ENCODE measurements at regions not wholly inside any gene's neighbourhood (a gene's known extent, or its start where the extent isn't known, plus 50 kb on each side); places are given as distances from the start of the nearest gene placed in this dataset.

DNA sequence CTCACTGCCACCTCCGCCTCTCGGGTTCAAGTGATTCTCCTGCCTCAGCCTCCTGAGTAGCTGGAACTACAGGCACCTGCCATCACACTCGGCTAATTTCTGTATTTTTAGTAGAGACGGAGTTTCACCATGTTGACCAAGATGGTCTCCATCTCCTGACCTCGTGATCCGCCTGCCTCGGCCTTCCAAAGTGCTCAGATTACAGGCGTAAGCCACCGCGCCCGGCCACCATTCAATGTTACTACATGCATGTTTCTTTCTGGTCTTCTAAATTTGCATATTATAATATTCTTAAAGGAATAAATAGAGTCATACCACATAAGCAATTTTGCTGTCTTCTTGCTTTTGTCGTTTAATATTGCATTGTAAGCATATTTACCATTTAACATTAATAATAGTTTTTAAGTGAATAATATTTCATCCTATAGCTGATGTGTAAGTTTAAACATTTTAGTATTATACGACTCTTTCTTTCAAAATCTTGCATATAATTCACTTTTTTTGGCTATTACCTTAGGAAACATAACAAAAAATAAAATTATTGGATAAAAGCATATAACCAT is 1270.4 kb downstream of the ADGRL3 start:
- TF ChIP-seq HDAC2 (IDR thresholded peaks at IDR 0.05) (no peak), BACH1 (IDR thresholded peaks at IDR 0.05; ENCODE audit: borderline replicate concordance) (no peak), ESRRA (IDR thresholded peaks at IDR 0.05; ENCODE audit: low read length) (no peak), MXI1 (IDR thresholded peaks at IDR 0.05; ENCODE audit: low read depth, low read length) (no peak)
- TF ChIP-seq, protein P1, sequence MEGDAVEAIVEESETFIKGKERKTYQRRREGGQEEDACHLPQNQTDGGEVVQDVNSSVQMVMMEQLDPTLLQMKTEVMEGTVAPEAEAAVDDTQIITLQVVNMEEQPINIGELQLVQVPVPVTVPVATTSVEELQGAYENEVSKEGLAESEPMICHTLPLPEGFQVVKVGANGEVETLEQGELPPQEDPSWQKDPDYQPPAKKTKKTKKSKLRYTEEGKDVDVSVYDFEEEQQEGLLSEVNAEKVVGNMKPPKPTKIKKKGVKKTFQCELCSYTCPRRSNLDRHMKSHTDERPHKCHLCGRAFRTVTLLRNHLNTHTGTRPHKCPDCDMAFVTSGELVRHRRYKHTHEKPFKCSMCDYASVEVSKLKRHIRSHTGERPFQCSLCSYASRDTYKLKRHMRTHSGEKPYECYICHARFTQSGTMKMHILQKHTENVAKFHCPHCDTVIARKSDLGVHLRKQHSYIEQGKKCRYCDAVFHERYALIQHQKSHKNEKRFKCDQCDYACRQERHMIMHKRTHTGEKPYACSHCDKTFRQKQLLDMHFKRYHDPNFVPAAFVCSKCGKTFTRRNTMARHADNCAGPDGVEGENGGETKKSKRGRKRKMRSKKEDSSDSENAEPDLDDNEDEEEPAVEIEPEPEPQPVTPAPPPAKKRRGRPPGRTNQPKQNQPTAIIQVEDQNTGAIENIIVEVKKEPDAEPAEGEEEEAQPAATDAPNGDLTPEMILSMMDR (IDR thresholded peaks at IDR 0.05 in 2 of 3, conservative IDR thresholded peaks at IDR 0.05 in 1 of 3; ENCODE audit: control insufficient read depth in 2 of 3, extremely low read depth in 1 of 3, insufficient read depth in 1 of 3, low read depth in 3 of 3, low read length in 3 of 3) = no peak
- TF ChIP-seq, protein P2, sequence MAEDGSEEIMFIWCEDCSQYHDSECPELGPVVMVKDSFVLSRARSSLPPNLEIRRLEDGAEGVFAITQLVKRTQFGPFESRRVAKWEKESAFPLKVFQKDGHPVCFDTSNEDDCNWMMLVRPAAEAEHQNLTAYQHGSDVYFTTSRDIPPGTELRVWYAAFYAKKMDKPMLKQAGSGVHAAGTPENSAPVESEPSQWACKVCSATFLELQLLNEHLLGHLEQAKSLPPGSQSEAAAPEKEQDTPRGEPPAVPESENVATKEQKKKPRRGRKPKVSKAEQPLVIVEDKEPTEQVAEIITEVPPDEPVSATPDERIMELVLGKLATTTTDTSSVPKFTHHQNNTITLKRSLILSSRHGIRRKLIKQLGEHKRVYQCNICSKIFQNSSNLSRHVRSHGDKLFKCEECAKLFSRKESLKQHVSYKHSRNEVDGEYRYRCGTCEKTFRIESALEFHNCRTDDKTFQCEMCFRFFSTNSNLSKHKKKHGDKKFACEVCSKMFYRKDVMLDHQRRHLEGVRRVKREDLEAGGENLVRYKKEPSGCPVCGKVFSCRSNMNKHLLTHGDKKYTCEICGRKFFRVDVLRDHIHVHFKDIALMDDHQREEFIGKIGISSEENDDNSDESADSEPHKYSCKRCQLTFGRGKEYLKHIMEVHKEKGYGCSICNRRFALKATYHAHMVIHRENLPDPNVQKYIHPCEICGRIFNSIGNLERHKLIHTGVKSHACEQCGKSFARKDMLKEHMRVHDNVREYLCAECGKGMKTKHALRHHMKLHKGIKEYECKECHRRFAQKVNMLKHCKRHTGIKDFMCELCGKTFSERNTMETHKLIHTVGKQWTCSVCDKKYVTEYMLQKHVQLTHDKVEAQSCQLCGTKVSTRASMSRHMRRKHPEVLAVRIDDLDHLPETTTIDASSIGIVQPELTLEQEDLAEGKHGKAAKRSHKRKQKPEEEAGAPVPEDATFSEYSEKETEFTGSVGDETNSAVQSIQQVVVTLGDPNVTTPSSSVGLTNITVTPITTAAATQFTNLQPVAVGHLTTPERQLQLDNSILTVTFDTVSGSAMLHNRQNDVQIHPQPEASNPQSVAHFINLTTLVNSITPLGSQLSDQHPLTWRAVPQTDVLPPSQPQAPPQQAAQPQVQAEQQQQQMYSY (CRISPR knock-in tag; IDR thresholded peaks at IDR 0.05) = no peak
- TF ChIP-seq, protein P3, sequence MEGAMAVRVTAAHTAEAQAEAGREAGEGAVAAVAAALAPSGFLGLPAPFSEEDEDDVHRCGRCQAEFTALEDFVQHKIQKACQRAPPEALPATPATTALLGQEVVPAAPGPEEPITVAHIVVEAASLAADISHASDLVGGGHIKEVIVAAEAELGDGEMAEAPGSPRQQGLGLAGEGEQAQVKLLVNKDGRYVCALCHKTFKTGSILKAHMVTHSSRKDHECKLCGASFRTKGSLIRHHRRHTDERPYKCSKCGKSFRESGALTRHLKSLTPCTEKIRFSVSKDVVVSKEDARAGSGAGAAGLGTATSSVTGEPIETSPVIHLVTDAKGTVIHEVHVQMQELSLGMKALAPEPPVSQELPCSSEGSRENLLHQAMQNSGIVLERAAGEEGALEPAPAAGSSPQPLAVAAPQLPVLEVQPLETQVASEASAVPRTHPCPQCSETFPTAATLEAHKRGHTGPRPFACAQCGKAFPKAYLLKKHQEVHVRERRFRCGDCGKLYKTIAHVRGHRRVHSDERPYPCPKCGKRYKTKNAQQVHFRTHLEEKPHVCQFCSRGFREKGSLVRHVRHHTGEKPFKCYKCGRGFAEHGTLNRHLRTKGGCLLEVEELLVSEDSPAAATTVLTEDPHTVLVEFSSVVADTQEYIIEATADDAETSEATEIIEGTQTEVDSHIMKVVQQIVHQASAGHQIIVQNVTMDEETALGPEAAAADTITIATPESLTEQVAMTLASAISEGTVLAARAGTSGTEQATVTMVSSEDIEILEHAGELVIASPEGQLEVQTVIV (IDR thresholded peaks at IDR 0.05; ENCODE audit: borderline replicate concordance, partially characterized antibody) = no peak

Data from GM12878 (cell line).